ENCODE measurements at regions not wholly inside any gene's neighbourhood (a gene's known extent, or its start where the extent isn't known, plus 50 kb on each side); places are given as distances from the start of the nearest gene placed in this dataset.
A peak's percentile ranks its signal among the peaks of the same experiment; 100 is the strongest.

GRCh38 chr3:56983427-56983826 is 77.0 kb upstream of the SPATA12 start:
- no peak for DNase-seq

GRCh38 chr3:56981445-56982230 is 78.8 kb upstream of the SPATA12 start:
- no peak for DNase-seq

- DNase-seq = peak in 1 of 2 donors; percentile 61
Measured at GRCh38 chr3:56980798-56981390, 79.6 kb upstream of the SPATA12 start.

GRCh38 chr3:56980243-56980642 is 80.2 kb upstream of the SPATA12 start:
- no peak for DNase-seq

GRCh38 chr3:56979791-56980190 is 80.7 kb upstream of the SPATA12 start:
- DNase-seq = no peak

- no peak for DNase-seq
Measured at GRCh38 chr3:56977561-56977889, 82.9 kb upstream of the SPATA12 start.

GRCh38 chr3:56976651-56977560 is 83.6 kb upstream of the SPATA12 start:
- DNase-seq = no peak

- DNase-seq = no peak
Measured at GRCh38 chr3:56975567-56975966, 84.9 kb upstream of the SPATA12 start.

- DNase-seq = no peak
Measured at GRCh38 chr3:56974247-56974930, 86.1 kb upstream of the SPATA12 start.

- DNase-seq = no peak
Measured at GRCh38 chr3:56971816-56972215, 88.6 kb upstream of the SPATA12 start.

- no peak for DNase-seq
Measured at GRCh38 chr3:56971261-56971660, 89.2 kb upstream of the SPATA12 start.

GRCh38 chr3:56970461-56970879 is 90.0 kb upstream of the SPATA12 start:
- DNase-seq = no peak

GRCh38 chr3:56969851-56970250 is 90.6 kb upstream of the SPATA12 start:
- no peak for DNase-seq

GRCh38 chr3:56966509-56966908 is 94.0 kb upstream of the SPATA12 start:
- DNase-seq = no peak

GRCh38 chr3:56966104-56966503 is 94.4 kb upstream of the SPATA12 start:
- DNase-seq = no peak

- no peak for DNase-seq
Measured at GRCh38 chr3:56962922-56963321, 97.5 kb upstream of the SPATA12 start.

- no peak for DNase-seq
Measured at GRCh38 chr3:56962206-56962605, 98.3 kb upstream of the SPATA12 start.

GRCh38 chr3:56960234-56960917 is 100.1 kb upstream of the SPATA12 start:
- DNase-seq = no peak

- DNase-seq = no peak
Measured at GRCh38 chr3:56958879-56959278, 101.6 kb upstream of the SPATA12 start.

GRCh38 chr3:56957522-56957921 is 102.9 kb upstream of the SPATA12 start:
- DNase-seq = no peak

- no peak for DNase-seq
Measured at GRCh38 chr3:56956906-56957305, 103.6 kb upstream of the SPATA12 start.

GRCh38 chr3:56955492-56956111 is 104.9 kb upstream of the SPATA12 start:
- DNase-seq = no peak

All from CD4-positive, alpha-beta T cell treated with Interferon alpha-2 for 1 hour (primary cell).